A549 (cell line): ENCODE measurements at regions not wholly inside any gene's neighbourhood (a gene's known extent, or its start where the extent isn't known, plus 50 kb on each side); places are given as distances from the start of the nearest gene placed in this dataset.

Experiments used
- ATAC-seq, 2 experiments: fragments of 200-7000 bp in 1 of 2; fragments of >200 bp in 1 of 2; cut with Nextera tagmentation in 1 of 2; cut with Tn5 transposase in 1 of 2; 3 replicates each; pipeline versions ENCODE4 v1.8.0 to v1.9.1; 2018 to 2020; ENCODE audit warnings: mild to moderate bottlenecking in 1 of 2, moderate library complexity in 1 of 2
- CTCF ChIA-PET: fragments of 300-600 bp; sonication (Branson Sonifier 250); formaldehyde crosslinking; extraction: SDS; loops from one replicate; lab custom pipeline; 2021; ENCODE audit warnings: antibody characterized with exemption, inconsistent platforms; lab: Yijun Ruan, JAX
- POLR2A ChIA-PET: fragments of 350-600 bp; formaldehyde crosslinking; extraction: SDS; loops from one replicate; lab custom pipeline; 2021; ENCODE audit warnings: antibody characterized with exemption, inconsistent platforms; lab: Yijun Ruan, JAX
- DNase-seq, 2 experiments: peaks; one replicate each; pipeline versions ENCODE4 v3.0.0 to v3.0.0-alpha.2; 2011 to 2016; ENCODE audit warnings: low read depth in 1 of 2, low spot score in 1 of 2
- FAIRE-seq: peaks from 2 replicates; lab custom pipeline; 2011; peaks lifted over from hg19 to GRCh38; lab: Jason Lieb, UNC
- H3K27ac ChIP-seq, 2 experiments: fragments of >200 bp; sonication (Bioruptor Twin); formaldehyde crosslinking; 3 replicates each; pipeline ENCODE4 v1.5.1; 2016 to 2017
- H3K4me1 ChIP-seq: fragments of >200 bp; sonication (Bioruptor Twin); formaldehyde crosslinking; 3 replicates; pipeline ENCODE4 v1.6.1; 2016
- H3K4me2 ChIP-seq: fragments of >200 bp; sonication (Bioruptor Twin); formaldehyde crosslinking; 3 replicates; pipeline ENCODE4 v1.6.1; 2016
- H3K4me3 ChIP-seq: fragments of >200 bp; sonication (Bioruptor Twin); formaldehyde crosslinking; 3 replicates; pipeline ENCODE4 v1.5.1; 2016
- H3K9me3 ChIP-seq: fragments of >200 bp; sonication (Bioruptor Twin); formaldehyde crosslinking; 3 replicates; pipeline ENCODE4 v1.6.1; 2016
- BHLHE40 ChIP-seq: IDR thresholded peaks from 2 replicates; pipeline ENCODE4 v1.6.1; 2012; ENCODE audit warnings: low read depth, low read length, inconsistent platforms
- CBX8 ChIP-seq: fragments of 200-600 bp; sonication (generic); IDR thresholded peaks from 2 replicates; pipeline ENCODE4 v1.6.1; 2016
- CEBPB ChIP-seq, 2 experiments: fragments of >200 bp in 1 of 2; sonication (Bioruptor Twin) in 1 of 2; formaldehyde crosslinking in 1 of 2; IDR thresholded peaks; 2 replicates each; pipeline ENCODE4 v1.6.1; 2012 to 2016
- CHD4 ChIP-seq: fragments of 200-600 bp; sonication (generic); IDR thresholded peaks from 2 replicates; pipeline ENCODE4 v1.6.1; 2016; ENCODE audit warnings: antibody characterized with exemption, mild to moderate bottlenecking, borderline replicate concordance
- EHMT2 ChIP-seq: fragments of 200-600 bp; sonication (generic); IDR thresholded peaks from 2 replicates; pipeline ENCODE4 v1.6.1; 2016; ENCODE audit warnings: antibody characterized with exemption, low read depth, mild to moderate bottlenecking, moderate library complexity
- EP300 ChIP-seq, 2 experiments: fragments of >200 bp; sonication (Bioruptor Twin); formaldehyde crosslinking; IDR thresholded peaks; 2 replicates in 1 of 2; 3 replicates in 1 of 2; pipeline ENCODE4 v1.6.1; 2016 to 2017
- ESRRA ChIP-seq: fragments of 150-350 bp; IDR thresholded peaks from 2 replicates; pipeline ENCODE4 v1.6.1; 2014; ENCODE audit warnings: mild to moderate bottlenecking, low read length, borderline replicate concordance
- FOXS1 ChIP-seq: fragments of 250-450 bp; sonication (Bioruptor Pico); IDR thresholded peaks from 2 replicates; pipeline ENCODE4 v1.5.0; 2020; ENCODE audit warnings: mild to moderate bottlenecking, moderate library complexity
- HDAC2 ChIP-seq: fragments of 200-600 bp; sonication (generic); IDR thresholded peaks from 2 replicates; pipeline ENCODE4 v1.6.1; 2016
- MAFK ChIP-seq: fragments of 450-650 bp; IDR thresholded peaks from 2 replicates; pipeline ENCODE4 v1.6.1; 2014; ENCODE audit not compliant: partially characterized antibody
- NPAS2 ChIP-seq: fragments of 250-450 bp; sonication (Bioruptor Pico); IDR thresholded peaks from 2 replicates; pipeline ENCODE4 v1.8.0; 2022; ENCODE audit warnings: mild to moderate bottlenecking, moderate library complexity, borderline replicate concordance
- RCOR1 ChIP-seq: fragments of 150-350 bp; IDR thresholded peaks from 2 replicates; pipeline ENCODE4 v1.6.1; 2014; ENCODE audit warnings: antibody characterized with exemption, low read length, low read depth
- RNF2 ChIP-seq: fragments of 200-600 bp; sonication (generic); IDR thresholded peaks from 2 replicates; pipeline ENCODE4 v1.6.1; 2016; ENCODE audit warnings: low read depth, mild to moderate bottlenecking, antibody characterized with exemption, moderate library complexity, borderline replicate concordance
- SMC3 ChIP-seq: fragments of >200 bp; sonication (Bioruptor Twin); formaldehyde crosslinking; IDR thresholded peaks from 3 replicates; pipeline ENCODE4 v1.6.1; 2018; ENCODE audit warnings: inconsistent platforms
- WGBS: methylation state at CpG from one replicate; pipeline ENCODE4 v1.1.6; 2017; ENCODE audit errors: missing lambda C conversion rate; 5-methylcytosine and 5-hydroxymethylcytosine counted together
- TF ChIP-seq, protein P1 (sequence below): fragments of >200 bp; sonication (Bioruptor Twin); formaldehyde crosslinking; IDR thresholded peaks from 3 replicates; pipeline ENCODE4 v1.6.1; 2016
- TF ChIP-seq, protein P2 (sequence below): IDR thresholded peaks from 2 replicates; pipeline ENCODE4 v1.6.1; 2012
- TF ChIP-seq, protein P3 (sequence below): fragments of >200 bp; sonication (Bioruptor Twin); formaldehyde crosslinking; IDR thresholded peaks from 3 replicates; pipeline ENCODE4 v1.5.1; 2016
- TF ChIP-seq, protein P4 (sequence below): IDR thresholded peaks from 2 replicates; pipeline ENCODE4 v1.6.1; 2012
- TF ChIP-seq, protein P5 (sequence below): IDR thresholded peaks from 2 replicates; pipeline ENCODE4 v1.6.1; 2012; ENCODE audit warnings: low read depth, borderline replicate concordance

DNA sequence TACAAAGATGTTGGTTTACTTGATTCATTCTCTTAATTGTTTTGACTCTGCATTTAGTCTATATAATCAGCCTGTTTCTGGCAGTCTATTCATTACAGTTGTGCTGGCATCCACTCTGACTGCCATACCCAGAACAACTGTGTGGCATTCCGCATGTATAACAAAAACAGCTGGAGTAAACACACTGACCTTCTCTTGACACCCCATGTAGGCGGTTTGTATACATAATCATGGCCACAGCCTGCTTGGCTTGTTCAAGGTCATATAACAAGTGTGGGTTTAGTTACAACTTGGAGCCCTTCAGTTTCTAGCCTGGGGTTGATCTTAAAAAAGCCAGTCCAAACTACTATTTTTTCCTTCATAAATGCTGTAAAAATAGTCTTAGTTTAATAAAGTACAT is 70.9 kb downstream of the MBL2 start (continued):
- TF ChIP-seq, protein P1, sequence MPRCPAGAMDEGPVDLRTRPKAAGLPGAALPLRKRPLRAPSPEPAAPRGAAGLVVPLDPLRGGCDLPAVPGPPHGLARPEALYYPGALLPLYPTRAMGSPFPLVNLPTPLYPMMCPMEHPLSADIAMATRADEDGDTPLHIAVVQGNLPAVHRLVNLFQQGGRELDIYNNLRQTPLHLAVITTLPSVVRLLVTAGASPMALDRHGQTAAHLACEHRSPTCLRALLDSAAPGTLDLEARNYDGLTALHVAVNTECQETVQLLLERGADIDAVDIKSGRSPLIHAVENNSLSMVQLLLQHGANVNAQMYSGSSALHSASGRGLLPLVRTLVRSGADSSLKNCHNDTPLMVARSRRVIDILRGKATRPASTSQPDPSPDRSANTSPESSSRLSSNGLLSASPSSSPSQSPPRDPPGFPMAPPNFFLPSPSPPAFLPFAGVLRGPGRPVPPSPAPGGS: no peak
- no peak for TF ChIP-seq CEBPB (IDR thresholded peaks at IDR 0.05)
- TF ChIP-seq MAFK: no peak

DNA sequence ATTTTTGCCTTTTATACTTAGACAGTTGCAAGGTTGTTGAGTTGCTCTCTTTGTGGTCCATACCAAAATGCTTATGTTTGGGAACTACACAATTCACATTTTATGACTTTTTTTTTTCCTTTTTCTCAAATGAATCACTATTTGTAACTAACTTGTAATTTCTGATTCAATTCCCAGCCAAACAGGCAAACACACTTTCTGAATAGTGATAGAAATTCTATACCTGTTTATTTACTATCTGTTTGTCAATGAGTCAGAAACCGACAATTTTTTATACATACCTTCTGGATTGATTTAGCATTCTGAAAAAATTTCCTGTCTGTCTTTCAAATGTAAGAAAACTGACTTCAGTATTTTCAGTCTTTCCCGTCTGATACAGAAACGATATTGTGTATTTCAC is 69.1 kb downstream of the MBL2 start:
- Histone ChIP-seq H3K9me3 (no peaks in the 10 kb centered on the region), H3K4me2 (no peak overlapping the region), H3K4me1 (no peaks in the 10 kb centered on the region), H3K4me3 (no peak overlapping the region), H3K27ac (no peak overlapping the region)
- CTCF ChIA-PET: no interaction called here
- DNase-seq (no peak), ATAC-seq (no peak)
- WGBS: 28% methylated on average over 3 of the region's 3 CpGs
- TF ChIP-seq SMC3 (no peak), BHLHE40 (no peak), CHD4 (no peak), ESRRA (no peak), HDAC2 (no peak), EP300 (IDR thresholded peaks at IDR 0.05) (no peak), NPAS2 (CRISPR knock-in tag) (no peak), EHMT2 (no peak), MAFK (no peak), CBX8 (no peak), RNF2 (no peak)
- TF ChIP-seq, protein P2, sequence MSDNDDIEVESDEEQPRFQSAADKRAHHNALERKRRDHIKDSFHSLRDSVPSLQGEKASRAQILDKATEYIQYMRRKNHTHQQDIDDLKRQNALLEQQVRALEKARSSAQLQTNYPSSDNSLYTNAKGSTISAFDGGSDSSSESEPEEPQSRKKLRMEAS: no peak
- TF ChIP-seq, protein P3, sequence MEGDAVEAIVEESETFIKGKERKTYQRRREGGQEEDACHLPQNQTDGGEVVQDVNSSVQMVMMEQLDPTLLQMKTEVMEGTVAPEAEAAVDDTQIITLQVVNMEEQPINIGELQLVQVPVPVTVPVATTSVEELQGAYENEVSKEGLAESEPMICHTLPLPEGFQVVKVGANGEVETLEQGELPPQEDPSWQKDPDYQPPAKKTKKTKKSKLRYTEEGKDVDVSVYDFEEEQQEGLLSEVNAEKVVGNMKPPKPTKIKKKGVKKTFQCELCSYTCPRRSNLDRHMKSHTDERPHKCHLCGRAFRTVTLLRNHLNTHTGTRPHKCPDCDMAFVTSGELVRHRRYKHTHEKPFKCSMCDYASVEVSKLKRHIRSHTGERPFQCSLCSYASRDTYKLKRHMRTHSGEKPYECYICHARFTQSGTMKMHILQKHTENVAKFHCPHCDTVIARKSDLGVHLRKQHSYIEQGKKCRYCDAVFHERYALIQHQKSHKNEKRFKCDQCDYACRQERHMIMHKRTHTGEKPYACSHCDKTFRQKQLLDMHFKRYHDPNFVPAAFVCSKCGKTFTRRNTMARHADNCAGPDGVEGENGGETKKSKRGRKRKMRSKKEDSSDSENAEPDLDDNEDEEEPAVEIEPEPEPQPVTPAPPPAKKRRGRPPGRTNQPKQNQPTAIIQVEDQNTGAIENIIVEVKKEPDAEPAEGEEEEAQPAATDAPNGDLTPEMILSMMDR: no peak
- TF ChIP-seq, protein P4, sequence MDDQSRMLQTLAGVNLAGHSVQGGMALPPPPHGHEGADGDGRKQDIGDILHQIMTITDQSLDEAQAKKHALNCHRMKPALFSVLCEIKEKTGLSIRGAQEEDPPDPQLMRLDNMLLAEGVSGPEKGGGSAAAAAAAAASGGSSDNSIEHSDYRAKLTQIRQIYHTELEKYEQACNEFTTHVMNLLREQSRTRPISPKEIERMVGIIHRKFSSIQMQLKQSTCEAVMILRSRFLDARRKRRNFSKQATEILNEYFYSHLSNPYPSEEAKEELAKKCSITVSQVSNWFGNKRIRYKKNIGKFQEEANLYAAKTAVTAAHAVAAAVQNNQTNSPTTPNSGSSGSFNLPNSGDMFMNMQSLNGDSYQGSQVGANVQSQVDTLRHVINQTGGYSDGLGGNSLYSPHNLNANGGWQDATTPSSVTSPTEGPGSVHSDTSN: no peak
- TF ChIP-seq, all 56 proteins: peak for 0
- no peak for FAIRE-seq
- POLR2A ChIA-PET: no interaction called here

DNA sequence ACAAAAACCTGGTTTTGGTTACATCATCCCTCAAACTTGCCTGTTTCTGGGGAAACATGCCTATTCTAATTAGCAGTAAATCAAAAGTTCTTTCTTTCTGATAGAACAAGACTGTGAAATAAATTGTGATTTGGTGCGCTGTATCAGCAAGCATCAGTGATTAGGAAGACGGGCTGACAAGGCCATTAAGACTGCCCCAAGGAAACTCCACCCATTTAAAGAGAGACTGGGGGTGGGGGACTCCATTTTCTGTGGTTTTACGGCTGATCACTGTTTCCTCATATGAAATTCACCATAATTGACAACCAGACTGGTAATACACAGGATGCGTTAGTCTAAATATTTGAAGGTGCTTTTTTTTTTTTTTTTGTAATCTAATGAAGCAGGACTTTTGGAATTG is 68.7 kb downstream of the MBL2 start:
- no peaks in the 10 kb centered on the region for H3K4me1 ChIP-seq
- ATAC-seq (no peak), DNase-seq (no peak), FAIRE-seq (no peak)
- H3K27ac ChIP-seq: no peak overlapping the region
- POLR2A ChIA-PET: no interaction called here
- CTCF ChIA-PET: no interaction called here
- H3K9me3 ChIP-seq: no peaks in the 10 kb centered on the region
- 73% methylated on average over 4 of the region's 4 CpGs for WGBS
- H3K4me3 ChIP-seq: no peak overlapping the region
- no peak overlapping the region for H3K4me2 ChIP-seq
- TF ChIP-seq RCOR1: no peak
- no peak for TF ChIP-seq FOXS1 (CRISPR knock-in tag)
- no peak for TF ChIP-seq MAFK
- TF ChIP-seq, protein P5, sequence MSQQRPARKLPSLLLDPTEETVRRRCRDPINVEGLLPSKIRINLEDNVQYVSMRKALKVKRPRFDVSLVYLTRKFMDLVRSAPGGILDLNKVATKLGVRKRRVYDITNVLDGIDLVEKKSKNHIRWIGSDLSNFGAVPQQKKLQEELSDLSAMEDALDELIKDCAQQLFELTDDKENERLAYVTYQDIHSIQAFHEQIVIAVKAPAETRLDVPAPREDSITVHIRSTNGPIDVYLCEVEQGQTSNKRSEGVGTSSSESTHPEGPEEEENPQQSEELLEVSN: no peak
